HG03432 (cell line): ENCODE measurements at regions not wholly inside any gene's neighbourhood (a gene's known extent, or its start where the extent isn't known, plus 50 kb on each side); places are given as distances from the start of the nearest gene placed in this dataset.
"Not testable (repeated sequence)": the region's sequence is repeated elsewhere in the genome, so short reads cannot be mapped to it uniquely, and the experiment has no call there.

ENCODE experiments used
- ATAC-seq: cut with Tn5 transposase; IDR thresholded peaks from one replicate; pipeline ENCODE4 v1.9.1; 2021; ENCODE audit warnings: mild to moderate bottlenecking, moderate library complexity; ENCODE audit not compliant: unreplicated experiment

DNA sequence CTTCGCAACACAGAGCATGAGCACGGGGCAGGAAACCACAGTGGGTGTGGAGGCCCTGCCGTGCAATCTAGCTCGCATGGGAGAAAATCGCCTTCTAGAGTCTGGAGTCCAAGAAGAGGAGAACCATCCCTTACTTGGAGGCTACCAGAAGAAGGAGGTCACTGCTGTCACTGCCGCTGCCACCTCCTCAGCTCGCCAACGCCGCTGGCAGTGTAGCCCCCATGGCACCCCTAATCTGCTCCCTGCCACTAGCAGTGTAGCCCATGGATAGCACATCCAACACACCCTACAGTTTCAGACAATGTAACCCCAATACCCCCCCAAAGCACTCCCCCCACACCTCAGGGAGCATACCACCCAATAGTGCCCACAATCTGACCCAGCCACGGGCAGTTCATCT is 438.0 kb upstream of the ZNF337 start:
- ATAC-seq = no peak

DNA sequence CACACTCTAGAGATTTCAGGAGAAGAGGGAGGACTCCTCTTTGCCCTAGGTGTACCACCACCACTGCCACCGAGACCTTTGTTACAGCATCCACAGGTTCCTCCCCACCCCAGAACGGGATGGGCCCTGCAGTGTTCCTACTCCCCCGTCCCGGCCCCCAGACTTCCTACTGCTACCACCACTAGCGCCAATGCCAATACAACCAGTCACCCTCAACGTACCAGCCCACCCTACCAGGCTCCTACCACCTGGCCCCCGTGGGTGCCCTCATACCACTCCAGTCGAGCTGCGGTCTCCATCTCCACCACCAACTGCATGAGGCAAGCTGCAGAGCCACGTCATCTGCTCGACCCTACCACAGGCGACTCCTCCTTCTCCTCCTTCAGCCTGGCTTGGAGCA is 437.1 kb upstream of the ZNF337 start:
- not testable (repeated sequence) for ATAC-seq

DNA sequence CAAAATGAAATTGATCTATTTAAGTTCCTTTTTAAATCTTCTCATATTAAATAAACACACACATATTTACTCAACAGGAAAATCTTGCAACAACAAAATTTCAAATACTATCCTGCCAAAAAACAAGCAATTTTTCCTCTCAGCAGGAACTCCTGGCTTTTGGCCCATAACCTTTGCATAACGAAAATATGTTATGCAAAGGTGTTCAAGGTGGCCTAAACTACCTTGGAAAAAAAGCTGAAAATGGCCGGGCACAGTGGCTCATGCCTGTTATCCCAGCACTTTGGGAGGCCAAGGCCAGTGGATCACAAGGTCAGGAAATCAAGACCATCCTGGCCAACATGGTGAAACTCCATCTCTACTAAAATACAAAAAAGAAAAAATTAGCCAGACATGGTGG is 424.3 kb upstream of the ZNF337 start:
- not testable (repeated sequence) for ATAC-seq

DNA sequence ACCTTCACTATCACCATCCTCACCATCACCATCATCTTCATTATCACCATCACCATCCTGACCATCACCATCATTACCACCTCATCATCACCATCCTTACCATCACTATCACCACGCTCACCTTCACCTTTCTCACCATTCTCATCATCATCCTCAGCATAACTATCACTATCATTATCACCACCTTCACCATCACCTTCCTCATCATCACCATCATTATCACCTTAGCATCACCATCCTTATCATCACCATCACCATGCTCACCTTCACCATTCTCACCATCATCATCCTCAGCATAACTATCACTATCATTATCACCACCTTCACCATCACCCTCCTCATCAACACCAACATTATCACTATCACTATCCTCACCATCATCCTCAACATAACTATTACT is 397.8 kb upstream of the ZNF337 start:
- not testable (repeated sequence) for ATAC-seq

- not testable (repeated sequence) for ATAC-seq
Measured at GRCh38 chr20:26091921-26092320, 395.3 kb upstream of the ZNF337 start.

DNA sequence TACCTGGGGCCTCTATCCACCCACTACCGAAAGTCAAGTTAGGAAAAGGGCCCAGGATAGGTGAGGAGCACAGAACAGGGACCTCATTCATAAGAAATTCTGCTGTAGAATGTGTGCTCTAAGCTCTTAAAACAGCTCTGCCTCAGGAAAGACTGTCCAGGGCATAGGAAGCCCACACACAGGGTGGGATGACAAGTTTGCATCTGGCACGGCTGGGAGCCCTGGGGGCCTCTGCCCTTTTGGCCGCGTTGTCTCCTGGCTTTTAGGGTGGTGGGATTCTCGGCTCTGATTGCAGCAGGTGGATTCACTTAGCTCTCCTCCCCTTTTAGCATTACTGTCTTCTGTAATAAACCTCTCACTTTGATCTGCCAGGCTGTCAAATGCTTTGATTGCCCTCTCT is 389.5 kb upstream of the ZNF337 start:
- ATAC-seq = not testable (repeated sequence)

DNA sequence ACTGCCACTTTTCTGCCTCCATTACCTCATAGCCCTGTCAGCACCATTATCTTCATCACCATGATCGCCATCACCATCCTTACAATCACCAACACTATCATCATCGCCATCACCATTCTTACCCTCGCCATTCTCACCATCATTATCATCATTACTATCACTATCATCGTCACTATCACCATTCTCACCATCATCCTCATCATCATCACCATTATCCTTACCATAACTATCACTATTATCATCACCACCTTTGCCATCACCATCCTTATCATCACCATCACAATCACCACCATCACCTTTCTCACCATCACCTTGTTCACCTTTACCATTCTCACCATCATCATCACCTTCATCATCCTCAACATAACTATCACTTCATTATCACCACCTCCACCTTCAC is 377.3 kb upstream of the ZNF337 start:
- not testable (repeated sequence) for ATAC-seq

- not testable (repeated sequence) for ATAC-seq
Measured at GRCh38 chr20:26059324-26059723, 362.7 kb upstream of the ZNF337 start.

GRCh38 chr20:26058446-26058845 is 361.8 kb upstream of the ZNF337 start:
- ATAC-seq = not testable (repeated sequence)

GRCh38 chr20:26057135-26057752 is 360.6 kb upstream of the ZNF337 start:
- ATAC-seq = not testable (repeated sequence)

DNA sequence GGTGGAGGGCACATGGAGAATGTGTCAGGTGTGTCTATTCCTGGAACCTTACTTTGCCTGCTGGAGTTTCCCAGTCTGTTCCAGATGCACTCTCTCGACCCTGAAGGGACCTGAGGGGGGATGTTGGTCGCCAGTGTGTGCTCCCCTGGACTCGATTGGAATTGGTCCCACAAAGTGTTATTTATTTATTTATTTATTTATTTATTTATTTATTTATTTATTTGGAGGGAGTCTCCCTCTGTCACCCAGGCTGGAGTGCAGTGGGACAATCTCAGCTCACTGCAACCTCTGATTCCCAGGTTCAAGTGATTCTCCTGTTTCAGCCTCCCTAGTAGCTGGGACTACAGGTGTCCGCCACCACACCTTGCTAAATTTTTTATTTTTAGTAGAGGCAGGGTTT is 329.1 kb upstream of the ZNF337 start:
- not testable (repeated sequence) for ATAC-seq

DNA sequence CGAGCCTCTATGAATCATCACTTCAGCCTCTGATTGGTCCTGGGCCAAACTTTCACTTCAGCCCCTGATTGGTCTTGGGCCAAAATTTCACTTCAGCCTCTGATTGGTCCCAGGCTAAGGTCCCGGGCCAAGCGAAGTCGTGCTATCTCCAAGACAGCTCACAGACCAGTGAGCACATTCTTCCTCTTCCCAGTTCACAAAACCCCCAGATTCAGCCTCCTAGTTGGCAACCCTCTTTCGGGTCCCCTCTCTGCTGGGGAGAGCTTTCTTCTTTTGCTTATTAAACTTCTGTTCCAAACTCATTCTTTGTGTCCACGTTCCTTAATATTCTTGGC is 314.3 kb upstream of the ZNF337 start:
- not testable (repeated sequence) for ATAC-seq

- not testable (repeated sequence) for ATAC-seq
Measured at GRCh38 chr20:26010224-26010941, 313.7 kb upstream of the ZNF337 start.

DNA sequence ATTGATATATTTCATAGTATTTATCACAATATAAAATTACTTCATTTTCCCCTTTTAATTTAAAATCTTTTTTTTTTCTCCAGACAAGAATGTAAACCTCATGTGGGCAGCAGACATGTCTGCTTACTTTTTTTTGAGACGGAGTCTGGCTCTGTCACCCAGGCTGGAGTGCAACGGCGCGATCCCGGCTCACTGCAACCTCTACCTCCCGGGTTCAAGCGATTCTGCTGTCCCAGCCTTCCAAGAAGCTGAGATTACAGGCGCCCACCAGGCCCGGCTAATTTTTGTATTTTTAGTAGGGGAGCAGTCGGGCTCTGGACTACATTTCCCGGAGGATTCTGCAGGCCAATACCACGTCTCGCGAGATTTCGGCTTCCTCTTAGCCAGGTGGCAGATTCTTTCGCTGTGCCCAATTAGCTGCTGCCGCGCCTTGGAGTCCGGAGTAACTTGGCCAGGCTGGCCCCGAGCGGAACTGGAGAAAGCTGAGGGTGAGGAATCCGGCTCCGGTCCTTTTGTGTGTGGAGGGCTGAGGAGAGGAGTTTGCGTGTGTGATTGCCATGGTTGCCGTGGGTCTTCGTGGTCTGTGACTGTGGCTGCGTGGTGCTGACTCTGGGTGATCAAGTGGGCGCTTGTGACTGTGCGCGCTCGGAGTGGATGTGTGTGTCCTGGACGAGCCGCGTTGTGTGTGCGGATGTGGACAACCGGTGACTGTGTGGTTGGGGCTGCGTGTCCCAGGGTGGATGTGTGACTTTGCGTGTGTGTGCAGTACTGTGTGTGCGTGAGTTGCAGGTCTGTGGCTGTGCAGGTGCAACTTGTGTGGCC is 313.0 kb upstream of the ZNF337 start:
- not testable (repeated sequence) for ATAC-seq

DNA sequence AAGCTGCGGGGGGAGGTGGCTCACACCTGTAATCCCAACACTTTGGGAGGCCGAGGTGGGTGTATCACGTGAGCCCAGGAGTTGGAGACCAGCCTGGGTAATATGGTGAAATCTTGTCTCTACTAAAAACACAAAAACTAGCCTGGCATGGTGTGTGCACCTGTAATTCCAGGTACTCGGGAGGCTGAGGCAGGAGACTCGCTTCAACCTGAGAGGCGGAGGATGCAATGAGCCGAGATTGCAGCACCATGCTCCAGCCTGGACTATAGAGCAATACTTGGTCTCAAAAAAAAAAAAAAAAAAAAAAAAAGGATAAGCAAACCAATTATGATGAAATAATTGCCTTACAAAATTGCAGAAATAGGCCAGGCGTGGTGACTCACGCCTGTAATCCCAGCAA is 311.4 kb upstream of the ZNF337 start:
- ATAC-seq = not testable (repeated sequence)

- ATAC-seq = not testable (repeated sequence)
Measured at GRCh38 chr20:26006164-26006563, 309.5 kb upstream of the ZNF337 start.

- ATAC-seq = not testable (repeated sequence)
Measured at GRCh38 chr20:26003959-26004358, 307.3 kb upstream of the ZNF337 start.

GRCh38 chr20:25997367-25998038 is 300.9 kb upstream of the ZNF337 start:
- ATAC-seq = not testable (repeated sequence)

- no peak for ATAC-seq
Measured at GRCh38 chr20:25992146-25992545, 295.5 kb upstream of the ZNF337 start.

DNA sequence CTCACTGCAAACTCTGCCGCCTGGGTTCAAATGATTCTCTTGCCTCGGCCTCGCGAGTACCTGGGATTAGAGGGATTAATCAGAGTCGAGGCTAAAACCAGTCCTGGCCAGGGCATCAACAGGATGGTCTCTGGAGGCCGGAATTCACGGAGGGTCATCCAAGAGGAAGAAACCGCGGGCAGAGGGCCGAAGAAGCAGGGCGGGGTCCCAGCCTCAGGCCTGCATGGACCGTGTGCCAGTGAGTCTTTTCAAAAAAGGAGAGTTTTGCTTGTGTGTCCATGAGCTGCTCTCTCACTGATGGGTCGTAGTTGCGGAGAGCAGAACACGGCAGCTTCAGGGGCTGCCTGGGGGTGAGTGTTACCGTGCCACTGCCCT is 295.1 kb upstream of the ZNF337 start:
- ATAC-seq = no peak

GRCh38 chr20:25991051-25991755 is 294.6 kb upstream of the ZNF337 start:
- no peak for ATAC-seq
